Kidney (tissue), 13 donors: ENCODE measurements at regions not wholly inside any gene's neighbourhood (a gene's known extent, or its start where the extent isn't known, plus 50 kb on each side); places are given as distances from the start of the nearest gene placed in this dataset.
"Not testable (repeated sequence)": the region's sequence is repeated elsewhere in the genome, so short reads cannot be mapped to it uniquely, and the experiment has no call there.

Source experiments
- DNase-seq, 5 donors: peaks; one replicate each; pipeline ENCODE4 v3.0.0-alpha.2; 2013 to 2020
- FAIRE-seq: peaks from 2 replicates; lab custom pipeline; 2012; peaks lifted over from hg19 to GRCh38; lab: Jason Lieb, UNC
- H3K27ac ChIP-seq, 2 donors: one replicate each; pipeline ENCODE4 v1.7.0; 2013; ENCODE audit warnings: low read depth in 2 of 2, low read length in 2 of 2, inconsistent platforms in 1 of 2
- H3K27me3 ChIP-seq: one replicate; pipeline ENCODE4 v1.7.1; 2013; ENCODE audit warnings: low read length, inconsistent platforms; ENCODE audit not compliant: control insufficient read depth, insufficient read depth
- H3K36me3 ChIP-seq, 3 donors: one replicate each; pipeline versions ENCODE4 v1.7.0 to v1.7.1; 2013; ENCODE audit warnings: low read length in 3 of 3, control low read depth in 1 of 3, inconsistent platforms in 1 of 3; ENCODE audit not compliant: insufficient read depth in 3 of 3, control insufficient read depth in 2 of 3
- H3K4me1 ChIP-seq, 3 donors: one replicate each; pipeline versions ENCODE4 v1.7.0 to v1.7.1; 2013; ENCODE audit warnings: low read length in 3 of 3, inconsistent platforms in 1 of 3, low read depth in 1 of 3; ENCODE audit not compliant: control insufficient read depth in 2 of 3, insufficient read depth in 2 of 3
- H3K4me3 ChIP-seq, 3 donors: one replicate each; pipeline versions ENCODE4 v1.7.0 to v1.8.1; 2013; ENCODE audit warnings: low read length in 3 of 3, control low read depth in 1 of 3, inconsistent platforms in 1 of 3
- H3K9ac ChIP-seq, 3 donors: one replicate each; pipeline versions ENCODE4 v1.7.0 to v1.7.1; 2013; ENCODE audit warnings: low read length in 3 of 3, control low read depth in 1 of 3, inconsistent platforms in 1 of 3
- H3K9me3 ChIP-seq, 3 donors: one replicate each; pipeline versions ENCODE4 v1.7.0 to v1.7.1; 2013; ENCODE audit warnings: low read length in 3 of 3, control low read depth in 1 of 3, inconsistent platforms in 1 of 3; ENCODE audit not compliant: control insufficient read depth in 2 of 3, insufficient read depth in 1 of 3
- CTCF ChIP-seq: IDR thresholded peaks from 3 replicates; pipeline ENCODE4 v1.5.1; 2012; ENCODE audit warnings: mild to moderate bottlenecking, moderate library complexity, borderline replicate concordance; ENCODE audit not compliant: insufficient read depth; ENCODE audit errors: extremely low read depth
- intact Hi-C: fragments of 100-400 bp; cut with DNase I; formaldehyde crosslinking; loops from one replicate; pipeline ENCODE4 v1.11.1; 2022
- donor health status: control.
- donor health status: control.
- donor health status: control.
- donor health status: control.
- donor health status: control.
- donor health status: DM: yes; HTN: yes; CAD: no.
- donor health status: Normal renal cell carcinoma (clear cell type).

GRCh38 chrX:140250391-140250790 is 254.5 kb downstream of the SOX3 start:
- H3K36me3 ChIP-seq = no peaks in the 10 kb centered on the region
- DNase-seq (no peak), FAIRE-seq (no peak)
- H3K27ac ChIP-seq = no peak overlapping the region
- intact Hi-C loops = no loop called here
- no peak for TF ChIP-seq CTCF
- no peak overlapping the region for H3K4me3 ChIP-seq
- H3K4me1 ChIP-seq = no peaks in the 10 kb centered on the region
- no peaks in the 10 kb centered on the region for H3K9me3 ChIP-seq
- H3K9ac ChIP-seq = no peak overlapping the region
- no peaks in the 10 kb centered on the region for H3K27me3 ChIP-seq

- no peak for FAIRE-seq
Observed at GRCh38 chrX:140249088-140249487, 255.8 kb downstream of the SOX3 start.

GRCh38 chrX:140229191-140229590 is 263.9 kb upstream of the CXorf66 start:
- Histone ChIP-seq H3K9ac (no peak overlapping the region), H3K27me3 (no peaks in the 10 kb centered on the region), H3K27ac (no peak overlapping the region), H3K4me3 (no peak overlapping the region), H3K4me1 (no peaks in the 10 kb centered on the region), H3K36me3 (no peaks in the 10 kb centered on the region), H3K9me3 (no peaks in the 10 kb centered on the region)
- no peak for TF ChIP-seq CTCF
- intact Hi-C loops = no loop called here
- DNase-seq = no peak
- no peak for FAIRE-seq

More at GRCh38 chrX:140249088-140249487, 255.8 kb downstream of the SOX3 start:
- Histone ChIP-seq H3K9me3 (no peaks in the 10 kb centered on the region), H3K4me3 (no peak overlapping the region), H3K27me3 (no peaks in the 10 kb centered on the region), H3K9ac (no peak overlapping the region), H3K27ac (no peak overlapping the region), H3K36me3 (no peaks in the 10 kb centered on the region), H3K4me1 (no peaks in the 10 kb centered on the region)
- no peak for DNase-seq
- no peak for TF ChIP-seq CTCF
- intact Hi-C loops = no loop called here

- DNase-seq, H3K4me3 ChIP-seq, H3K9ac ChIP-seq, H3K4me1 ChIP-seq, H3K27ac ChIP-seq, intact Hi-C loops, H3K9me3 ChIP-seq, FAIRE-seq, H3K36me3 ChIP-seq, H3K27me3 ChIP-seq: not testable (repeated sequence)
Observed at GRCh38 chrX:140226037-140226436, 260.7 kb upstream of the CXorf66 start.

GRCh38 chrX:140215894-140216293 is 250.6 kb upstream of the CXorf66 start:
- not testable (repeated sequence) for DNase-seq

GRCh38 chrX:140214518-140214917 is 249.2 kb upstream of the CXorf66 start:
- DNase-seq, H3K27ac ChIP-seq, H3K36me3 ChIP-seq, H3K9ac ChIP-seq, H3K9me3 ChIP-seq, H3K27me3 ChIP-seq, intact Hi-C loops, H3K4me3 ChIP-seq, H3K4me1 ChIP-seq: not testable (repeated sequence)
- FAIRE-seq = peak; percentile 13

More at GRCh38 chrX:140215894-140216293, 250.6 kb upstream of the CXorf66 start:
- H3K9me3 ChIP-seq, H3K9ac ChIP-seq, intact Hi-C loops, FAIRE-seq, H3K4me3 ChIP-seq, H3K36me3 ChIP-seq, H3K27me3 ChIP-seq, H3K27ac ChIP-seq, H3K4me1 ChIP-seq: not testable (repeated sequence)
